GM23338 (cell line): ENCODE measurements at regions not wholly inside any gene's neighbourhood (a gene's known extent, or its start where the extent isn't known, plus 50 kb on each side); places are given as distances from the start of the nearest gene placed in this dataset.

ENCODE experiments used
- CREB1 ChIP-seq: fragments of 250-450 bp; sonication (Bioruptor Pico); IDR thresholded peaks from 2 replicates; pipeline ENCODE4 v1.5.0; 2020; ENCODE audit warnings: low read depth, mild to moderate bottlenecking, moderate library complexity
- EZH2 ChIP-seq: fragments of 200-600 bp; sonication (generic); IDR thresholded peaks from one replicate; pipeline ENCODE4 v1.8.0; 2017; ENCODE audit warnings: antibody characterized with exemption, mild to moderate bottlenecking, low read depth; ENCODE audit not compliant: unreplicated experiment
- EZH2phosphoT487 ChIP-seq: fragments of 200-600 bp; sonication (generic); IDR thresholded peaks from one replicate; pipeline ENCODE4 v1.8.1; 2018; ENCODE audit warnings: antibody characterized with exemption; ENCODE audit not compliant: unreplicated experiment
- POLR2AphosphoS5 ChIP-seq: IDR thresholded peaks from 2 replicates; pipeline ENCODE4 v1.6.1; 2016; ENCODE audit warnings: antibody characterized with exemption, low read depth
- ZNF331 ChIP-seq: fragments of 250-450 bp; sonication (Bioruptor Pico); IDR thresholded peaks from 2 replicates; pipeline ENCODE4 v1.5.0; 2020; ENCODE audit warnings: low read depth, mild to moderate bottlenecking, moderate library complexity
- TF ChIP-seq, protein P1 (sequence below): IDR thresholded peaks from one replicate; pipeline ENCODE4 v1.6.1; 2018; ENCODE audit warnings: antibody characterized with exemption; ENCODE audit not compliant: unreplicated experiment
- TF ChIP-seq, protein P2 (sequence below), 2 experiments: fragments of 200-600 bp in 1 of 2; sonication (generic) in 1 of 2; conservative IDR thresholded peaks; 2 replicates each; pipeline versions ENCODE4 v1.5.1 to v1.6.1; 2016 to 2017; ENCODE audit warnings: antibody characterized with exemption in 2 of 2, low read depth in 2 of 2, mild to moderate bottlenecking in 2 of 2, moderate library complexity in 1 of 2
- TF ChIP-seq, protein P3 (sequence below): fragments of 250-450 bp; sonication (Bioruptor Pico); IDR thresholded peaks from 2 replicates; pipeline ENCODE4 v1.5.0; 2020; ENCODE audit warnings: mild to moderate bottlenecking, moderate library complexity

DNA sequence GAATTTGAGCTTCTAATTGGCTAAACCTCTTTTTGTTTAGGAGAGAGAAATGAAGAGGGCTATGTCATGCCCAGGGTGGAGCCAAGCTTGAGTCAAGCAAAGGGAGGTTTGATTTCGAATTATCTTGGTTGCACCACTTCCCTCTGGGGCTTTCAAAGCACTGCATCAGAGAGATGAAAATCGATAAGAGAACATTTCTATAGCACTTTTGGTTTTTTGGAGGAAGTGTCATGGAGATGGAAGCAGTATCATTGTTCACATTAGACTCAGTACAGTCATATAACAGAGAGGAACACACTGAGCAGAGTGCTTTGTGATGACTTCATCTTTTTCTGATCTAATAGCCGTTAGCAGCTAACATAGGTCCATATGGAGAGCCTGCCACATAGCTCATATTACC lies 120.3 kb upstream of the UXS1 start:
- TF ChIP-seq, protein P1, sequence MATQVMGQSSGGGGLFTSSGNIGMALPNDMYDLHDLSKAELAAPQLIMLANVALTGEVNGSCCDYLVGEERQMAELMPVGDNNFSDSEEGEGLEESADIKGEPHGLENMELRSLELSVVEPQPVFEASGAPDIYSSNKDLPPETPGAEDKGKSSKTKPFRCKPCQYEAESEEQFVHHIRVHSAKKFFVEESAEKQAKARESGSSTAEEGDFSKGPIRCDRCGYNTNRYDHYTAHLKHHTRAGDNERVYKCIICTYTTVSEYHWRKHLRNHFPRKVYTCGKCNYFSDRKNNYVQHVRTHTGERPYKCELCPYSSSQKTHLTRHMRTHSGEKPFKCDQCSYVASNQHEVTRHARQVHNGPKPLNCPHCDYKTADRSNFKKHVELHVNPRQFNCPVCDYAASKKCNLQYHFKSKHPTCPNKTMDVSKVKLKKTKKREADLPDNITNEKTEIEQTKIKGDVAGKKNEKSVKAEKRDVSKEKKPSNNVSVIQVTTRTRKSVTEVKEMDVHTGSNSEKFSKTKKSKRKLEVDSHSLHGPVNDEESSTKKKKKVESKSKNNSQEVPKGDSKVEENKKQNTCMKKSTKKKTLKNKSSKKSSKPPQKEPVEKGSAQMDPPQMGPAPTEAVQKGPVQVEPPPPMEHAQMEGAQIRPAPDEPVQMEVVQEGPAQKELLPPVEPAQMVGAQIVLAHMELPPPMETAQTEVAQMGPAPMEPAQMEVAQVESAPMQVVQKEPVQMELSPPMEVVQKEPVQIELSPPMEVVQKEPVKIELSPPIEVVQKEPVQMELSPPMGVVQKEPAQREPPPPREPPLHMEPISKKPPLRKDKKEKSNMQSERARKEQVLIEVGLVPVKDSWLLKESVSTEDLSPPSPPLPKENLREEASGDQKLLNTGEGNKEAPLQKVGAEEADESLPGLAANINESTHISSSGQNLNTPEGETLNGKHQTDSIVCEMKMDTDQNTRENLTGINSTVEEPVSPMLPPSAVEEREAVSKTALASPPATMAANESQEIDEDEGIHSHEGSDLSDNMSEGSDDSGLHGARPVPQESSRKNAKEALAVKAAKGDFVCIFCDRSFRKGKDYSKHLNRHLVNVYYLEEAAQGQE = no peak
- TF ChIP-seq, protein P2, sequence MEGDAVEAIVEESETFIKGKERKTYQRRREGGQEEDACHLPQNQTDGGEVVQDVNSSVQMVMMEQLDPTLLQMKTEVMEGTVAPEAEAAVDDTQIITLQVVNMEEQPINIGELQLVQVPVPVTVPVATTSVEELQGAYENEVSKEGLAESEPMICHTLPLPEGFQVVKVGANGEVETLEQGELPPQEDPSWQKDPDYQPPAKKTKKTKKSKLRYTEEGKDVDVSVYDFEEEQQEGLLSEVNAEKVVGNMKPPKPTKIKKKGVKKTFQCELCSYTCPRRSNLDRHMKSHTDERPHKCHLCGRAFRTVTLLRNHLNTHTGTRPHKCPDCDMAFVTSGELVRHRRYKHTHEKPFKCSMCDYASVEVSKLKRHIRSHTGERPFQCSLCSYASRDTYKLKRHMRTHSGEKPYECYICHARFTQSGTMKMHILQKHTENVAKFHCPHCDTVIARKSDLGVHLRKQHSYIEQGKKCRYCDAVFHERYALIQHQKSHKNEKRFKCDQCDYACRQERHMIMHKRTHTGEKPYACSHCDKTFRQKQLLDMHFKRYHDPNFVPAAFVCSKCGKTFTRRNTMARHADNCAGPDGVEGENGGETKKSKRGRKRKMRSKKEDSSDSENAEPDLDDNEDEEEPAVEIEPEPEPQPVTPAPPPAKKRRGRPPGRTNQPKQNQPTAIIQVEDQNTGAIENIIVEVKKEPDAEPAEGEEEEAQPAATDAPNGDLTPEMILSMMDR (conservative IDR thresholded peaks at IDR 0.05; ENCODE audit: low read depth in 2 of 2) = no peak
- TF ChIP-seq CREB1 (no peak), EZH2 (no peak), EZH2phosphoT487 (no peak), POLR2AphosphoS5 (no peak), ZNF331 (CRISPR knock-in tag) (no peak)
- TF ChIP-seq, protein P3, sequence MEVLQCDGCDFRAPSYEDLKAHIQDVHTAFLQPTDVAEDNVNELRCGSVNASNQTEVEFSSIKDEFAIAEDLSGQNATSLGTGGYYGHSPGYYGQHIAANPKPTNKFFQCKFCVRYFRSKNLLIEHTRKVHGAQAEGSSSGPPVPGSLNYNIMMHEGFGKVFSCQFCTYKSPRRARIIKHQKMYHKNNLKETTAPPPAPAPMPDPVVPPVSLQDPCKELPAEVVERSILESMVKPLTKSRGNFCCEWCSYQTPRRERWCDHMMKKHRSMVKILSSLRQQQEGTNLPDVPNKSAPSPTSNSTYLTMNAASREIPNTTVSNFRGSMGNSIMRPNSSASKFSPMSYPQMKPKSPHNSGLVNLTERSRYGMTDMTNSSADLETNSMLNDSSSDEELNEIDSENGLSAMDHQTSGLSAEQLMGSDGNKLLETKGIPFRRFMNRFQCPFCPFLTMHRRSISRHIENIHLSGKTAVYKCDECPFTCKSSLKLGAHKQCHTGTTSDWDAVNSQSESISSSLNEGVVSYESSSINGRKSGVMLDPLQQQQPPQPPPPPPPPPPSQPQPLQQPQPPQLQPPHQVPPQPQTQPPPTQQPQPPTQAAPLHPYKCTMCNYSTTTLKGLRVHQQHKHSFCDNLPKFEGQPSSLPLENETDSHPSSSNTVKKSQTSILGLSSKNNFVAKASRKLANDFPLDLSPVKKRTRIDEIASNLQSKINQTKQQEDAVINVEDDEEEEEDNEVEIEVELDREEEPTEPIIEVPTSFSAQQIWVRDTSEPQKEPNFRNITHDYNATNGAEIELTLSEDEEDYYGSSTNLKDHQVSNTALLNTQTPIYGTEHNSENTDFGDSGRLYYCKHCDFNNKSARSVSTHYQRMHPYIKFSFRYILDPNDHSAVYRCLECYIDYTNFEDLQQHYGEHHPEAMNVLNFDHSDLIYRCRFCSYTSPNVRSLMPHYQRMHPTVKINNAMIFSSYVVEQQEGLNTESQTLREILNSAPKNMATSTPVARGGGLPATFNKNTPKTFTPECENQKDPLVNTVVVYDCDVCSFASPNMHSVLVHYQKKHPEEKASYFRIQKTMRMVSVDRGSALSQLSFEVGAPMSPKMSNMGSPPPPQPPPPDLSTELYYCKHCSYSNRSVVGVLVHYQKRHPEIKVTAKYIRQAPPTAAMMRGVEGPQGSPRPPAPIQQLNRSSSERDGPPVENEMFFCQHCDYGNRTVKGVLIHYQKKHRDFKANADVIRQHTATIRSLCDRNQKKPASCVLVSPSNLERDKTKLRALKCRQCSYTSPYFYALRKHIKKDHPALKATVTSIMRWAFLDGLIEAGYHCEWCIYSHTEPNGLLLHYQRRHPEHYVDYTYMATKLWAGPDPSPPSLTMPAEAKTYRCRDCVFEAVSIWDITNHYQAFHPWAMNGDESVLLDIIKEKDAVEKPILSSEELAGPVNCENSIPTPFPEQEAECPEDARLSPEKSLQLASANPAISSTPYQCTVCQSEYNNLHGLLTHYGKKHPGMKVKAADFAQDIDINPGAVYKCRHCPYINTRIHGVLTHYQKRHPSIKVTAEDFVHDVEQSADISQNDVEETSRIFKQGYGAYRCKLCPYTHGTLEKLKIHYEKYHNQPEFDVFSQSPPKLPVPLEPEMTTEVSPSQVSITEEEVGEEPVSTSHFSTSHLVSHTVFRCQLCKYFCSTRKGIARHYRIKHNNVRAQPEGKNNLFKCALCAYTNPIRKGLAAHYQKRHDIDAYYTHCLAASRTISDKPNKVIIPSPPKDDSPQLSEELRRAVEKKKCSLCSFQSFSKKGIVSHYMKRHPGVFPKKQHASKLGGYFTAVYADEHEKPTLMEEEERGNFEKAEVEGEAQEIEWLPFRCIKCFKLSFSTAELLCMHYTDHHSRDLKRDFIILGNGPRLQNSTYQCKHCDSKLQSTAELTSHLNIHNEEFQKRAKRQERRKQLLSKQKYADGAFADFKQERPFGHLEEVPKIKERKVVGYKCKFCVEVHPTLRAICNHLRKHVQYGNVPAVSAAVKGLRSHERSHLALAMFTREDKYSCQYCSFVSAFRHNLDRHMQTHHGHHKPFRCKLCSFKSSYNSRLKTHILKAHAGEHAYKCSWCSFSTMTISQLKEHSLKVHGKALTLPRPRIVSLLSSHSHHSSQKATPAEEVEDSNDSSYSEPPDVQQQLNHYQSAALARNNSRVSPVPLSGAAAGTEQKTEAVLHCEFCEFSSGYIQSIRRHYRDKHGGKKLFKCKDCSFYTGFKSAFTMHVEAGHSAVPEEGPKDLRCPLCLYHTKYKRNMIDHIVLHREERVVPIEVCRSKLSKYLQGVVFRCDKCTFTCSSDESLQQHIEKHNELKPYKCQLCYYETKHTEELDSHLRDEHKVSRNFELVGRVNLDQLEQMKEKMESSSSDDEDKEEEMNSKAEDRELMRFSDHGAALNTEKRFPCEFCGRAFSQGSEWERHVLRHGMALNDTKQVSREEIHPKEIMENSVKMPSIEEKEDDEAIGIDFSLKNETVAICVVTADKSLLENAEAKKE (CRISPR knock-in tag) = no peak
